AG09319 (cell line): ENCODE measurements at regions not wholly inside any gene's neighbourhood (a gene's known extent, or its start where the extent isn't known, plus 50 kb on each side); places are given as distances from the start of the nearest gene placed in this dataset.

Experiments used
- DNase-seq: peaks from one replicate; pipeline ENCODE4 v3.0.0-alpha.2; 2010; ENCODE audit warnings: low read depth; ENCODE audit errors: extremely low read depth
- CTCF ChIP-seq: IDR thresholded peaks from 2 replicates; pipeline ENCODE4 v1.5.1; 2011; ENCODE audit warnings: low read depth, mild to moderate bottlenecking, inconsistent platforms, low read length, moderate library complexity

DNA sequence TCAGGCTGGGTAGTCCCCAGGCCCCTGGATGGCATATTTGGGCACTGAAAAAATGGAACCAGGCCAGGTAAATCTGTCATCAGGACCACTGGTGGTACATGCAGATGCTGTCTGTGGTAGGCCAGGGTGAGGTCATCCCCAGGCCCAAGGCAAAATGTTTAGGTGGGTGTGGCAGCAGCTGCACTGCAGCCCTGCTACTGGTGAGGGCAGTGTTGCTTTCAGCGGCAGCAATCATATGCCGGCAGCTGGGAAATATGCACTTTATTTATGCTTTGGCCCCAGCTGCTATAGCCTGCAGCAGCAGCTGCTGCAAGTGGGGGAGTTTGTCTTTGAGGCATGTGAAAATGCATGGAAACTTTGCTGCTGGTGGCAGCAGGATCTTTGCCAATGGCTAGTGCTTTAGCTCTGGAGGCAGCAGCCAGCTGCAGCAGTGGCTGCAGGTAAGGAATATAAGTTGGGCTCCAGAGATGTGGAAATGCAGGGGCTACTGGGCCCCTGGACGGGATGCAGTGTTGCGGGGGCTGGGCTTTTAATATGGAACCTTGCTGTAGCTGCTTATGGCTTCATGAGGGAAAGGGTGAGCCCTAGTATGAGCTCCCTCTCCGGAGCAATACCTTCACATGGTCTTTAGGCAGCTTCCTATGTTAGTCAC lies 365.7 kb upstream of the CADM1 start:
- DNase-seq: no peak
- TF ChIP-seq CTCF: no peak

DNA sequence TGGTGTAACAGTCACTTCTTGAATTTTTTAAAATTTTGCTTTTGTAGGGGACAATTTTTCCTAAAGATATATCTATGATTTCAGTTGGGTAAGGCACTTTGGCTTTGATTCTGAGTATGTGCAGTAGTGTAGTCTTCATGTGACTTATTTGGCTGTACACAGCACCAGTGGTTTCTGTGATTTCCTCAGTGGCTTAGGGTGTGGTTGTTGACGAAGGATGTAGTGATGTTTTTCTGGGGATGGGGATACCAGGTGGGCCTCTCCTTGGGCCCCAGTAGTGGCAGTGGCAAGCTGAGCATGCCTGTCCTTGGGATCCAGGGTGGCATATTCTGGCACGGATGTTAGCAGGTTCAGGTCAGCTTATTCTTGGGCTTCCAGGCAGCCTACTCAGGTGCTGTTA lies 364.9 kb upstream of the CADM1 start:
- no peak for TF ChIP-seq CTCF
- no peak for DNase-seq

DNA sequence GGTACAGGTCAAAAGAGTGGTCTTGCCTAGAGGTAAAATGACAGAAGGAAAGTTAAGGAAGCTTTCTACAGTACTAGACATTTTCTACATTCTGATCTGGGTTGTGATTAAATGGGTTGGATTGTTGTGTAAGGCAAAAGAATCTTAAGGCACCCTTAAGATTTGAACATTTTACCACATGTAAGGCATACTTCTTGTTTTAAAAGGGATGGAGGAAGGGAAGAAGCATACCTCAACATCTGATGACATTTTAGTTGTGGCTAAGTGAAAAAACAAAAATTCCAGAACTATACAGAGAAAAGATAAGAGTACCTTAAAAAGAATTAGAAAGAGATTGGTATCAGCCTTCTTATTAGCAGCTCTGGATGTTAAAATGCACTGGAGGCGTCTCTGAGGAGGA lies 356.0 kb upstream of the CADM1 start:
- TF ChIP-seq CTCF: no peak
- DNase-seq: no peak

- no peak for TF ChIP-seq CTCF
- DNase-seq: no peak
Measured at GRCh38 chr11:115848611-115849010, 344.4 kb upstream of the CADM1 start.

DNA sequence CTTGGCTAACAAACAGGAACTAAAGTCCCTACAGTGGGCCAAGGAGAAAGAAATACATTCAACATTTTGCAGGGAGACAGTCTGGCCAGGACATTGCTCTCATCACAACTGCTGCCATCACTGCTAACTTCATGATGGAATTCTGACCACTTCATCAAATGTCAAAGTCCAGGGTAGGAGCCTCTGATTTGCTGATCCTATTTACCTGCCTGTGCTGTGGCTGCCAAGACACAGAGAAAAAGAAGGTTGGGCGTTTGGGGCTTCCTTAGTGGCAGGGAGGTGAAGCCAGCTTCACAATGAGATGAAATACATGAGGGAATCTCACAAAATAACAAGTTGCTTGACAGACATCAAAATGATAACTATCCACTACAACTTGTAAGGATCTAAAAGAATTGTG lies 343.9 kb upstream of the CADM1 start:
- DNase-seq: no peak

GRCh38 chr11:115845872-115846271 lies 341.7 kb upstream of the CADM1 start:
- no peak for TF ChIP-seq CTCF
- no peak for DNase-seq

More for the DNA sequence above, 343.9 kb upstream of the CADM1 start:
- no peak for TF ChIP-seq CTCF

DNA sequence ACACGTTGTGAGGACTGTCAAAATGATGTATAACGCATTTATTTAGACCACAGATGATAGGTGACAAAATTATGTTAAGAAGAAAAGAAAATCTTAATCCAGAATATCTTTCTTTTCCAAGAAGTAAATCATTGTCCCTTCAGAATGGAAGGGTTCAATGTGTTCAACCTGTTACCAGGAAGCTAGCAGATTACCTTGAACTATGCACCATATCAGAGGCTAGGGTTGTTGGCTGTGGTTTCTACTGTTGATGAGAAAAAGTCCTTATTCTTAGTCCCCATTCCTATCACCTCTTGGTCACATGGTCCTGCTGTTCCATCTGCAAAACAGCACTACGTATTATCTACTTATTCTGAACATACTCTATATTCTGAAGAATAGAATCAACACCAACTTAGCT lies 339.5 kb upstream of the CADM1 start:
- no peak for TF ChIP-seq CTCF
- no peak for DNase-seq
